ENCODE measurements at regions not wholly inside any gene's neighbourhood (a gene's known extent, or its start where the extent isn't known, plus 50 kb on each side); places are given as distances from the start of the nearest gene placed in this dataset.

GRCh38 chr9:16069671-16070454, 517.0 kb downstream of the CCDC171 start:
- no peaks in the 10 kb centered on the region for H3K36me3 ChIP-seq (replicated peaks; ENCODE audit: insufficient read depth, low read depth)
- no peak for DNase-seq (ENCODE audit: low spot score)
- no peaks in the 10 kb centered on the region for H3K9me2 ChIP-seq (replicated peaks; ENCODE audit: insufficient read depth)
- no peaks in the 10 kb centered on the region for H3K27me3 ChIP-seq
- no peak for TF ChIP-seq EZH2 (IDR thresholded peaks at IDR 0.05; ENCODE audit: borderline replicate concordance)
- no peak for TF ChIP-seq CTCF (IDR thresholded peaks at IDR 0.05; ENCODE audit: poor library complexity)
- TF ChIP-seq EZH2phosphoT487 (IDR thresholded peaks at IDR 0.05; ENCODE audit: low read depth, severe bottlenecking, unreplicated experiment): no peak
- no peaks in the 10 kb centered on the region for H3K9me3 ChIP-seq (ENCODE audit: low read depth)
- H3K4me2 ChIP-seq: no peak overlapping the region
- 70% methylated on average over 14 of the region's 14 CpGs for WGBS (ENCODE audit: low lambda C conversion rate, missing lambda C conversion rate)
- no peak overlapping the region for H2AFZ ChIP-seq
- H4K20me1 ChIP-seq (ENCODE audit: insufficient read depth, poor library complexity, severe bottlenecking): no peaks in the 10 kb centered on the region
- no peaks in the 10 kb centered on the region for H3K79me2 ChIP-seq
- H3K27ac ChIP-seq: peak overlapping the region; percentile 34
- peaks cover 8% of the 10 kb centered on the region for H3K4me1 ChIP-seq (ENCODE audit: insufficient read depth)
- H3K4me3 ChIP-seq: no peak overlapping the region

- 90% methylated on average over 8 of the region's 8 CpGs for WGBS (ENCODE audit: low lambda C conversion rate, missing lambda C conversion rate)
- no peak for DNase-seq (ENCODE audit: low spot score)
- Histone ChIP-seq H3K4me2 (no peak overlapping the region), H2AFZ (no peak overlapping the region), H3K36me3 (replicated peaks; ENCODE audit: insufficient read depth, low read depth) (no peaks in the 10 kb centered on the region), H3K9me2 (replicated peaks; ENCODE audit: insufficient read depth) (no peaks in the 10 kb centered on the region), H3K27ac (no peak overlapping the region), H4K20me1 (ENCODE audit: insufficient read depth, poor library complexity, severe bottlenecking) (no peaks in the 10 kb centered on the region), H3K27me3 (no peaks in the 10 kb centered on the region), H3K79me2 (no peaks in the 10 kb centered on the region), H3K4me3 (no peak overlapping the region), H3K9me3 (ENCODE audit: low read depth) (no peaks in the 10 kb centered on the region), H3K4me1 (ENCODE audit: insufficient read depth) (peaks cover 8% of the 10 kb centered on the region)
- no peak for TF ChIP-seq EZH2phosphoT487 (IDR thresholded peaks at IDR 0.05; ENCODE audit: low read depth, severe bottlenecking, unreplicated experiment)
- TF ChIP-seq CTCF (IDR thresholded peaks at IDR 0.05; ENCODE audit: poor library complexity): no peak
- TF ChIP-seq EZH2 (IDR thresholded peaks at IDR 0.05; ENCODE audit: borderline replicate concordance): no peak
Observed at GRCh38 chr9:16070455-16071145, 517.8 kb downstream of the CCDC171 start.

- Histone ChIP-seq H4K20me1 (ENCODE audit: insufficient read depth, poor library complexity, severe bottlenecking) (no peaks in the 10 kb centered on the region), H3K27me3 (no peaks in the 10 kb centered on the region), H3K4me1 (ENCODE audit: insufficient read depth) (peaks cover 8% of the 10 kb centered on the region), H3K79me2 (no peaks in the 10 kb centered on the region), H3K9me2 (replicated peaks; ENCODE audit: insufficient read depth) (no peaks in the 10 kb centered on the region), H3K36me3 (replicated peaks; ENCODE audit: insufficient read depth, low read depth) (no peaks in the 10 kb centered on the region), H2AFZ (no peak overlapping the region), H3K27ac (no peak overlapping the region), H3K4me2 (no peak overlapping the region), H3K9me3 (ENCODE audit: low read depth) (no peaks in the 10 kb centered on the region), H3K4me3 (no peak overlapping the region)
- 99% methylated on average over 4 of the region's 4 CpGs for WGBS (ENCODE audit: low lambda C conversion rate, missing lambda C conversion rate)
- TF ChIP-seq EZH2 (IDR thresholded peaks at IDR 0.05; ENCODE audit: borderline replicate concordance) (no peak), CTCF (IDR thresholded peaks at IDR 0.05; ENCODE audit: poor library complexity) (no peak), EZH2phosphoT487 (IDR thresholded peaks at IDR 0.05; ENCODE audit: low read depth, severe bottlenecking, unreplicated experiment) (no peak)
- DNase-seq (ENCODE audit: low spot score): no peak
Observed at GRCh38 chr9:16071400-16071799, 518.6 kb downstream of the CCDC171 start.
